ENCODE measurements at regions not wholly inside any gene's neighbourhood (a gene's known extent, or its start where the extent isn't known, plus 50 kb on each side); places are given as distances from the start of the nearest gene placed in this dataset.

- no peak for DNase-seq (ENCODE audit: low read depth in 2 of 2)
Observed at GRCh38 chr11:26032241-26032640, 299.7 kb upstream of the ANO3 start.

- DNase-seq (ENCODE audit: low read depth in 2 of 2): no peak
Observed at GRCh38 chr11:26035696-26036095, 296.2 kb upstream of the ANO3 start.

GRCh38 chr11:26037716-26038115 is 294.2 kb upstream of the ANO3 start:
- no peak for DNase-seq (ENCODE audit: low read depth in 2 of 2)

GRCh38 chr11:26040339-26040738 is 291.6 kb upstream of the ANO3 start:
- no peak for DNase-seq (ENCODE audit: low read depth in 2 of 2)

- no peak for DNase-seq (ENCODE audit: low read depth in 2 of 2)
Observed at GRCh38 chr11:26042113-26042512, 289.8 kb upstream of the ANO3 start.

GRCh38 chr11:26043665-26044064 is 288.3 kb upstream of the ANO3 start:
- no peak for DNase-seq (ENCODE audit: low read depth in 2 of 2)

GRCh38 chr11:26044389-26044788 is 287.5 kb upstream of the ANO3 start:
- DNase-seq (ENCODE audit: low read depth in 2 of 2): no peak

GRCh38 chr11:26045082-26045481 is 286.8 kb upstream of the ANO3 start:
- no peak for DNase-seq (ENCODE audit: low read depth in 2 of 2)

GRCh38 chr11:26048271-26048670 is 283.7 kb upstream of the ANO3 start:
- no peak for DNase-seq (ENCODE audit: low read depth in 2 of 2)

- DNase-seq (ENCODE audit: low read depth in 2 of 2): no peak
Observed at GRCh38 chr11:26053966-26054365, 278.0 kb upstream of the ANO3 start.

GRCh38 chr11:26062660-26063059 is 269.3 kb upstream of the ANO3 start:
- no peak for DNase-seq (ENCODE audit: low read depth in 2 of 2)

GRCh38 chr11:26063915-26064314 is 268.0 kb upstream of the ANO3 start:
- DNase-seq (ENCODE audit: low read depth in 2 of 2): no peak

- DNase-seq (ENCODE audit: low read depth in 2 of 2): no peak
Observed at GRCh38 chr11:26065944-26066343, 266.0 kb upstream of the ANO3 start.

GRCh38 chr11:26070714-26071380 is 261.1 kb upstream of the ANO3 start:
- DNase-seq (ENCODE audit: low read depth in 2 of 2): no peak

- DNase-seq (ENCODE audit: low read depth in 2 of 2): no peak
Observed at GRCh38 chr11:26072614-26073153, 259.2 kb upstream of the ANO3 start.

GRCh38 chr11:26073646-26074045 is 258.3 kb upstream of the ANO3 start:
- DNase-seq (ENCODE audit: low read depth in 2 of 2): no peak

- DNase-seq (ENCODE audit: low read depth in 2 of 2): no peak
Observed at GRCh38 chr11:26076233-26076990, 255.5 kb upstream of the ANO3 start.

GRCh38 chr11:26078231-26078821 is 253.6 kb upstream of the ANO3 start:
- DNase-seq (ENCODE audit: low read depth in 2 of 2): no peak

- DNase-seq (ENCODE audit: low read depth in 2 of 2): no peak
Observed at GRCh38 chr11:26084313-26084712, 247.6 kb upstream of the ANO3 start.

- DNase-seq (ENCODE audit: low read depth in 2 of 2): no peak
Observed at GRCh38 chr11:26086028-26086427, 245.9 kb upstream of the ANO3 start.

- DNase-seq (ENCODE audit: low read depth in 2 of 2): no peak
Observed at GRCh38 chr11:26087120-26087935, 244.6 kb upstream of the ANO3 start.

- no peak for DNase-seq (ENCODE audit: low read depth in 2 of 2)
Observed at GRCh38 chr11:26088391-26088790, 243.5 kb upstream of the ANO3 start.
